ENCODE measurements at regions not wholly inside any gene's neighbourhood (a gene's known extent, or its start where the extent isn't known, plus 50 kb on each side); places are given as distances from the start of the nearest gene placed in this dataset.

- TF ChIP-seq, protein P1, sequence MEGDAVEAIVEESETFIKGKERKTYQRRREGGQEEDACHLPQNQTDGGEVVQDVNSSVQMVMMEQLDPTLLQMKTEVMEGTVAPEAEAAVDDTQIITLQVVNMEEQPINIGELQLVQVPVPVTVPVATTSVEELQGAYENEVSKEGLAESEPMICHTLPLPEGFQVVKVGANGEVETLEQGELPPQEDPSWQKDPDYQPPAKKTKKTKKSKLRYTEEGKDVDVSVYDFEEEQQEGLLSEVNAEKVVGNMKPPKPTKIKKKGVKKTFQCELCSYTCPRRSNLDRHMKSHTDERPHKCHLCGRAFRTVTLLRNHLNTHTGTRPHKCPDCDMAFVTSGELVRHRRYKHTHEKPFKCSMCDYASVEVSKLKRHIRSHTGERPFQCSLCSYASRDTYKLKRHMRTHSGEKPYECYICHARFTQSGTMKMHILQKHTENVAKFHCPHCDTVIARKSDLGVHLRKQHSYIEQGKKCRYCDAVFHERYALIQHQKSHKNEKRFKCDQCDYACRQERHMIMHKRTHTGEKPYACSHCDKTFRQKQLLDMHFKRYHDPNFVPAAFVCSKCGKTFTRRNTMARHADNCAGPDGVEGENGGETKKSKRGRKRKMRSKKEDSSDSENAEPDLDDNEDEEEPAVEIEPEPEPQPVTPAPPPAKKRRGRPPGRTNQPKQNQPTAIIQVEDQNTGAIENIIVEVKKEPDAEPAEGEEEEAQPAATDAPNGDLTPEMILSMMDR (IDR thresholded peaks at IDR 0.05), result no peak
- TF ChIP-seq POLR2A (IDR thresholded peaks at IDR 0.05), result no peak
Measured at GRCh38 chr11:59265735-59266134, 53.0 kb upstream of the MPEG1 start.
